IPS-18c (cell line): ENCODE measurements at regions not wholly inside any gene's neighbourhood (a gene's known extent, or its start where the extent isn't known, plus 50 kb on each side); places are given as distances from the start of the nearest gene placed in this dataset.

ENCODE experiments used
- H3K4me3 ChIP-seq: 2 replicates; pipeline ENCODE4 v1.7.0; 2013; ENCODE audit warnings: low read depth, mild to moderate bottlenecking, low read length, moderate library complexity; ENCODE audit not compliant: insufficient read depth
- H3K9me3 ChIP-seq: one replicate; pipeline ENCODE4 v1.6.1; 2013; ENCODE audit warnings: mild to moderate bottlenecking, low read length, moderate library complexity; ENCODE audit not compliant: control insufficient read depth, insufficient read depth

DNA sequence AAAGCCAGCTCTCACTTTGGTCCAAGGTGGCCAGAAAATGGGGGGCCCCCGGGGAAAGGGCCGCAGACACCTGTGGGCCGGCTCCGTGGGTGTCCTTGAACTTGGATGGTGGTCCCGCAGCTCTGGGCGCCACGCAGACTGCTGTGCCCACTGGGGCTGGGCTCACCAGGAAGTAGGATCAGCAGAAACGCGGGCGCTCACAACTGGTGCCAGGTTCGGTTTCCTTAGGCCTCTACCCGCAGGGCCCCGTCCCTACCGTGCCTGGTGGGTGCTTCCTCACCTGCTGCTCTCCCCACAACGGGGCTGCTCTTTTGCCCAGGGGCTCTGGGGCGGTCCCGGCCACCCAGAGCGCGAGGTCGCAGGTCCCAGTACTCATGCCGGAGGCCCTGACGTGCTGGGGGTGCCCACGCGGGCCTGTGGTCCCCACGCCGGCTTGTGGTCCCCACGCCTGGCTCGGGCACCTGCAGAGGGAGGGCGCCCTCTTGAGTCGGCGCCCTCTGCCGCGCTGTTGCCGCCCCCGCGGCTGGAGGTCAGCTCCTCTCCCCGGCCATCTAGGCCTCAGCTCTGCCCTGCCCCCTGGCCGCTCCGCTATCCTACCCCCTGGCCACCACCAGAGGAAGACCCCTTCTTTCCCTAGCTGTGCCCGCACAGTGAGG lies 1303.6 kb downstream of the UQCRFS1 start:
- H3K9me3 ChIP-seq = peaks cover 2% of the 10 kb centered on the region
- no peak overlapping the region for H3K4me3 ChIP-seq

- Histone ChIP-seq H3K4me3 (no peak overlapping the region), H3K9me3 (peaks cover 2% of the 10 kb centered on the region)
These were observed 1306.9 kb downstream of the UQCRFS1 start for GRCh38 chr19:27906081-27906480.

DNA sequence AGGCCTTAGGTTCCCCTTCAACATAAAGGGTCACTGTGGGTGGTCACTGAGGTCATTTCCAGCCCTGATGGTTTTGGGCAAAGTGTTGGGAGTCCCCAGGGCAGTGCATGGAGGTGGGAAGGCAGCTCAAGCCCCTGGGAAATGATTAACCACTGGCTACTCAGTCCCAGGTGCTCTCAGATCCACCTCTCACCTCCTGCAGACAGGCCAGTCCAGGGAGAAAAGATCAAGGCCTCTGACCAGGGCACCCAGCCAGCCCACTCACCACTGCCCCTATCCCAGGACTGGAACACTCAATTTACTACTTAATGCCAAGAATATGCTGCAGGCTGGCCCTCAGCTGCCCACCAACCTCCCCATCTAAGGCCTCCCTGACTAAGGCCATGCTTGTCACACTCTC lies 1307.9 kb downstream of the UQCRFS1 start:
- no peak overlapping the region for H3K4me3 ChIP-seq
- H3K9me3 ChIP-seq = no peaks in the 10 kb centered on the region

DNA sequence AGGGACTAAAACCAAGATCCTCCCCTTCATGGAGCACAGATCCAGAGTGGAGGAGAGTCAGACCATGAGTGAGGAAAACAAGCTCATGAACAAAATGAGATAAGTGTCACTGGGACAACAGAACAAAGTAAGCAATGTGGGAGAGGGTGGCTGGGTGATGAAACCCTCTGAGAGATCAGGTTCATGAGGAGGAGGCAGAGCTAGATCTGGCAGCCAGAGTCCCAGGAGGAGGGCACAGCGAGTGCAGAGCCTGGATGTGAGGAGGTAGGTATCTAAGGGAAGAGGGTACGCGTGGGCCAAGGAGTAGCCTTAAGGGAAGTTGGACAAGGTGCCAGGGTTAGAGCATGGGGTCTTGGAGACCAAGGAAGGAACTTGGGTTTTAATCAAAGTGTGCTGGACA lies 1311.9 kb downstream of the UQCRFS1 start:
- Histone ChIP-seq H3K4me3 (no peak overlapping the region), H3K9me3 (peaks cover 2% of the 10 kb centered on the region)

DNA sequence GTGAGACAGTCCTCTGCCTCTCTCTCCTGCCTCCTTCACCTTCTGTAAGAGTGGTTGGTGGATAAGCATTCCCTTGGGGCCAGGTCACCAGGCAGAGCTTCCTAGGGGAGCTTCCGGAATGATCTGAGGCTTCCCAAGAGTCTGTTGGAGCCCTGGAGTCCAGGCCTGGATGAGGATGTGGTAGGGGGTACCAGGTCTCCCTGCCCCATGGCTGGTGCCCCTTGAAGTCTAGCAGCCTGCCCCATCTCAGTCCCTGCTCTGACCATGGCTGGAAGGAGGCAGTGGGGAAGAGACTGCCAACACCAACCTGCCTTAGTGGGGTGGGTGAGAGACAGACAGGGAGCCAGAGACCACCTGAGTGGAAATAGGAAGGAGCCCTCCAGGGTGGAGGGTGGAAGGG lies 1316.9 kb downstream of the UQCRFS1 start:
- no peak overlapping the region for H3K4me3 ChIP-seq
- H3K9me3 ChIP-seq = peaks cover 5% of the 10 kb centered on the region

DNA sequence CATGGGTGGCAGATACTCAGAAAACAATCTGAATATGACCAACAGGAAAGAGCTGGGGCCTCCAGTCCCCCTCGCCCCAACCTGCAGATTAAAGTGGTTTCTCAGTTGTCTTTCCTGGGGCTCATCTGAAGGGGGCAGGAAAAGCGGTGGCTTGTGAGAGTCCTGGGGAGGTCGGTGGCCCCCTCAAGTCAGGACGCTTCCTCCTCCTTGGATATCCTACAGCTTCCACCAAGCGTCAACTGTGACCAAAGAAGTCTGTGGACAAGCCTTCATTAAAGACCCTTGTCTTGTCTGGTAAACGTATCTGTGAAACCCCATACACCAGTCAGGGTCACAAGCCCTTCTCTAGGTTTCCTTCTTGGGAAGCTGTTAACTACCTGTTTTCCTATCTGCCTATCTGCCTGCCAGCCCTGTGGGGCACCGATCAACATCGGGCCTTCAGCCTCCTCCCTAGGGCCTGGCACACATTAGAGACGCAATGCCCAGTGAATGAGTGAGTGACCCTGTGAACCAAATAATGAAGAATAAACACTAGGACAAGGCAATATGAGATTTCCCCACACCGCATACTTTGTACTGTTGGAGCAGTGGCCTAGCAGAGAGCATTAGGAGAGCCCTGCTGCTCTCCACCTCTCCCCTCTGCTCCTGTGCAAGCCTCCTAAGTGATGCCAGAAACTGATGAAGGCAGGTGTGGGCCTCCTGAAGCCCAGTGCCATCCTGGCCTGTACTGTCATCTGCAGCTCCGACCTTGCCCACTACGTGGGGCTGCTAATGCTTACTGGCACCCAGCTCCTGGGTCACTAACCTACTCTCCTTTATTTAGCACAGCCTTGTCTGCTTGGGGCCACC lies 1317.8 kb downstream of the UQCRFS1 start:
- Histone ChIP-seq H3K4me3 (no peak overlapping the region), H3K9me3 (peaks cover 5% of the 10 kb centered on the region)

GRCh38 chr19:27892500-27892899 lies 1320.5 kb downstream of the UQCRFS1 start:
- H3K9me3 ChIP-seq = peaks cover 9% of the 10 kb centered on the region

GRCh38 chr19:27891411-27891810 lies 1321.5 kb downstream of the UQCRFS1 start:
- peaks cover 7% of the 10 kb centered on the region for H3K9me3 ChIP-seq
- no peak overlapping the region for H3K4me3 ChIP-seq

More at GRCh38 chr19:27892500-27892899, 1320.5 kb downstream of the UQCRFS1 start:
- H3K4me3 ChIP-seq = no peak overlapping the region

DNA sequence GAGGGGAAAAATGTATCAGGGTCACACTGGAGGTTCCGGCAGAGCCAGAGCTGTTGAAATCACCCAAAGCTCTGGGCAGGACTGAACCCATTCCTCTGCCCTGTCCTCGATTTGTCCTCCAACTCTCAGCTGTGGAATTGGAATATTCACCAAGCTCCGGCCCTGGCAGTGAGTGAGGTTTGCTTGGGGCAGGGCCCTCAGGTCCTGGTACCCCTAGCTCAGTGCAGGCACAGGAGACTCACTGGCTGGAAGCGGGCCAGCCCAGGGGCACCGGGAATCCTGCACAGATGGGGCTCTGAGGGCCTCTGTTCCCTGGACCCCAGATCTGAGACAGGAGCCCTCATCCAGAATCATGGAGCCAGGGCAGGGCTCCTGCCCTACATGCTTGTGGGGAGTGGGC lies 1322.3 kb downstream of the UQCRFS1 start:
- H3K9me3 ChIP-seq = peaks cover 7% of the 10 kb centered on the region

DNA sequence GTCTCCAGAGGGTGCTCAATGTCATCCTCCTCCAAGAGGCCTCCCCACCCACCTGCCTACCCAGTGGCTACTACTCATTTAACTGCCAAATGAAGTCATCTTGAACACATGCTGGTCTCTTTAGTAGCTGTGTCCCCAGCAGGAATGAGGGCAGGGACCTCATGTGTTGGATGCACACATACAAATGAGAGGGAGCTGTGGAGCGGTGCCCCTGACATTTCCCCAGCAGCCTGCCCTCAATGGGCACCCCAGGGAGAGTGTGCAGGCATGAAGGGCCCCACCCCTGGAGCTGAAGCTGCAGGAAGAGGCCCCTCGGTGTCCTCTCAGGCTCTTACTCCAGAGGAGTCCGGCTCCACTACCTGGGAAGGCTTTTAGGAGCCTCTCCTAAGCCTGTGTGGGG lies 1322.7 kb downstream of the UQCRFS1 start:
- Histone ChIP-seq H3K4me3 (no peak overlapping the region), H3K9me3 (peaks cover 7% of the 10 kb centered on the region)

More for the DNA sequence above, 1322.3 kb downstream of the UQCRFS1 start:
- H3K4me3 ChIP-seq = no peak overlapping the region

- no peak overlapping the region for H3K4me3 ChIP-seq
- H3K9me3 ChIP-seq = peaks cover 7% of the 10 kb centered on the region
These were observed 1323.8 kb downstream of the UQCRFS1 start for GRCh38 chr19:27889156-27889555.

- Histone ChIP-seq H3K9me3 (peaks cover 7% of the 10 kb centered on the region), H3K4me3 (no peak overlapping the region)
These were observed 1325.0 kb downstream of the UQCRFS1 start for GRCh38 chr19:27887946-27888345.

GRCh38 chr19:27885359-27885758 lies 1327.6 kb downstream of the UQCRFS1 start:
- Histone ChIP-seq H3K9me3 (peaks cover 4% of the 10 kb centered on the region), H3K4me3 (no peak overlapping the region)

- no peaks in the 10 kb centered on the region for H3K9me3 ChIP-seq
- H3K4me3 ChIP-seq = no peak overlapping the region
These were observed 1328.6 kb downstream of the UQCRFS1 start for GRCh38 chr19:27884376-27884775.

DNA sequence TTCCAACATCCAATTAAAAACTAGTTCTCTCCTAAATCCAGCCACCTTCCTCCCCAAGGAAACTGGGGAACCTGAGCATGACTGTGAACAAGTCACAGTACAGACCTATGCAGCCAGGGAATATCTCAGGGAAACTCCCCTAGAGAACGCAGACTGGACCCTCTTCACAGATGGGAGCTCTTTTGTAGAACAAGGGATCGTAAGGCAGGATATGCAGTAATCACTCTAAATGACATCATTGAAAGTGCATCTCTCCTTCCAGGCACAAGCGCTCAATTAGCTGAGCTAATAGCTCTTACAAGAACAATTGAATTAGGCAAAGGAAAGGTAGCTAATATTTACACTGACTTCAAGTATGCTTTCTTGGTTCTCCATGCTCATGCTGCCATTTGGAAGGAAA lies 1331.7 kb downstream of the UQCRFS1 start:
- Histone ChIP-seq H3K4me3 (no peak overlapping the region), H3K9me3 (no peaks in the 10 kb centered on the region)

- Histone ChIP-seq H3K9me3 (peaks cover 5% of the 10 kb centered on the region), H3K4me3 (no peak overlapping the region)
These were observed 1335.9 kb downstream of the UQCRFS1 start for GRCh38 chr19:27876976-27877512.

DNA sequence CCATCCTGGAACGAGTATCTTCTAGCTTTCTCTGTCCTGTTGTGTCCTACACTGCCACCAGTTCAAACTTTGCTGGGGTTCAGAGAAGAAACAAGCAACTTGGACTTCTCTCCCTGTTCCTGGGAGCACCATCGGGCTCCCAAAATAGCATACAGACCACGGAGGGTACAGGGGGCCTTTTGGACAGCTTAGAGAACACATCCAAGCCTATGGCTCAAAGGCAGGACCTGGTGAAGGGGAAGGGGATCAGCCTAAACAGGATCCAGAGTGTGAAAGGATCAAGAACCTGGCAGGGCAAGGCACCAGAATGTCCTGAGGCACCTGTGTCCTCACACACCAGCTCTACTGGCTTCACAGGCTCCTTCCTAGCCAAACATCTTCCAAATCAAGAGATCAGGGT lies 1336.5 kb downstream of the UQCRFS1 start:
- H3K9me3 ChIP-seq = peaks cover 5% of the 10 kb centered on the region

DNA sequence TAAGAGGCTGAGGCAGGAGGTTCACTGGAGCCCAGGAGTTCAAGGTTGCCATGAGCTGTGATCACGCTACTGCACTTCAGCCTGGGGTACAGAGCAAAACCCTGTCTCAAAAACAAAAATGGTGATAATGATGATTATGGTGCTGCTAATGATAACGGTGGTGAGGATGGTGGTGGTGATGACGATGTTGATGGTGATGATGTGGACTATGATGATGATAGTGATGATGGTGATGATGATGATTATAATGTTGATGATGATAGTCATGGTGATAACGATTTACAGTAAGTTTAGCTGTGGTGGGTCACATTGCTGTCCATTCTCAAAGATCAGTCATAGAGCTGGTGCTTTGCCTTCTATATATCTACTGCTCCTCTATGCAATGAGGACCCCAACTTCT lies 1340.6 kb downstream of the UQCRFS1 start:
- Histone ChIP-seq H3K4me3 (no peak overlapping the region), H3K9me3 (peaks cover 5% of the 10 kb centered on the region)

More for the DNA sequence above, 1336.5 kb downstream of the UQCRFS1 start:
- no peak overlapping the region for H3K4me3 ChIP-seq
